Keratinocyte (primary cell): ENCODE measurements at regions not wholly inside any gene's neighbourhood (a gene's known extent, or its start where the extent isn't known, plus 50 kb on each side); places are given as distances from the start of the nearest gene placed in this dataset.

Source experiments
- DNase-seq: peaks from one replicate; pipeline ENCODE4 v3.0.0-alpha.2; 2011; ENCODE audit warnings: low read depth, missing footprints, low spot score
- FAIRE-seq: peaks from 2 replicates; lab custom pipeline; 2011; peaks lifted over from hg19 to GRCh38; lab: Jason Lieb, UNC
- H2AFZ ChIP-seq: 2 replicates; pipeline ENCODE4 v1.6.0; 2012; ENCODE audit warnings: low read length, control low read depth, inconsistent platforms; ENCODE audit not compliant: control insufficient read depth
- H3K27ac ChIP-seq: 2 replicates; pipeline ENCODE4 v1.5.1; 2011; ENCODE audit warnings: low read length; ENCODE audit not compliant: control insufficient read depth, insufficient read depth
- H3K27me3 ChIP-seq: 3 replicates; pipeline ENCODE4 v1.6.0; 2011; ENCODE audit warnings: low read length; ENCODE audit not compliant: control insufficient read depth, insufficient read depth; ENCODE audit errors: extremely low read depth
- H3K36me3 ChIP-seq, 2 experiments: 2 replicates in 1 of 2; 3 replicates in 1 of 2; pipeline ENCODE4 v1.5.1; 2011; ENCODE audit warnings: low read length in 2 of 2, mild to moderate bottlenecking in 1 of 2; ENCODE audit not compliant: control insufficient read depth in 2 of 2, insufficient read depth in 2 of 2; ENCODE audit errors: extremely low read depth in 1 of 2
- H3K4me1 ChIP-seq: 3 replicates; pipeline ENCODE4 v1.5.1; 2011; ENCODE audit warnings: low read length; ENCODE audit not compliant: control insufficient read depth, insufficient read depth; ENCODE audit errors: extremely low read depth
- H3K4me2 ChIP-seq: 3 replicates; pipeline ENCODE4 v1.6.0; 2011; ENCODE audit warnings: low read depth, low read length; ENCODE audit not compliant: control insufficient read depth, insufficient read depth; ENCODE audit errors: extremely low read depth
- H3K4me3 ChIP-seq, 3 experiments: fragments of 200-600 bp in 1 of 3; sonication (generic) in 1 of 3; 2 replicates in 2 of 3; 3 replicates in 1 of 3; pipeline ENCODE4 v1.5.1; 2011 to 2016; ENCODE audit warnings: low read length in 3 of 3, mild to moderate bottlenecking in 3 of 3, control low read depth in 2 of 3, inconsistent platforms in 1 of 3, low read depth in 1 of 3, mixed read lengths in 1 of 3, mixed run types in 1 of 3, moderate library complexity in 1 of 3; ENCODE audit not compliant: control insufficient read depth in 2 of 3, insufficient read depth in 2 of 3; ENCODE audit errors: extremely low read depth in 1 of 3
- H3K79me2 ChIP-seq: 2 replicates; pipeline ENCODE4 v1.6.0; 2012; ENCODE audit warnings: low read length; ENCODE audit not compliant: control insufficient read depth, insufficient read depth
- H3K9ac ChIP-seq: 3 replicates; pipeline ENCODE4 v1.6.0; 2011; ENCODE audit warnings: low read length; ENCODE audit not compliant: control insufficient read depth, insufficient read depth; ENCODE audit errors: extremely low read depth
- H3K9me1 ChIP-seq: 3 replicates; pipeline ENCODE4 v1.6.0; 2011; ENCODE audit warnings: low read length; ENCODE audit not compliant: control insufficient read depth, insufficient read depth; ENCODE audit errors: extremely low read depth
- H3K9me3 ChIP-seq: 2 replicates; pipeline ENCODE4 v1.5.1; 2012; ENCODE audit warnings: low read depth, low read length; ENCODE audit not compliant: control insufficient read depth
- H4K20me1 ChIP-seq: 3 replicates; pipeline ENCODE4 v1.6.0; 2011; ENCODE audit warnings: low read length; ENCODE audit not compliant: control insufficient read depth, insufficient read depth; ENCODE audit errors: extremely low read depth
- EZH2 ChIP-seq: IDR thresholded peaks from one replicate; pipeline ENCODE4 v1.6.1; 2012; ENCODE audit warnings: inconsistent platforms, mild to moderate bottlenecking, low read length, moderate library complexity
- dilution Hi-C: fragments of 300-500 bp; cut with MboI; formaldehyde crosslinking; loops from one replicate; pipeline ENCODE4 v1.7.0; 2020; ENCODE audit warnings: low sequenced_read_pairs; ENCODE audit not compliant: extremely low pct_ligation_motif_present
- TF ChIP-seq, protein P1 (sequence below), 3 experiments: IDR thresholded peaks in 1 of 3; conservative IDR thresholded peaks in 1 of 3; optimal IDR thresholded peaks in 1 of 3; 2 replicates in 2 of 3; 3 replicates in 1 of 3; pipeline versions ENCODE3 to v1.5.1; 2011; ENCODE audit warnings: low read length in 3 of 3, mild to moderate bottlenecking in 3 of 3, moderate library complexity in 2 of 3, control low read depth in 1 of 3, inconsistent platforms in 1 of 3; ENCODE audit not compliant: insufficient read depth in 2 of 3; ENCODE audit errors: extremely low read depth in 1 of 3

DNA sequence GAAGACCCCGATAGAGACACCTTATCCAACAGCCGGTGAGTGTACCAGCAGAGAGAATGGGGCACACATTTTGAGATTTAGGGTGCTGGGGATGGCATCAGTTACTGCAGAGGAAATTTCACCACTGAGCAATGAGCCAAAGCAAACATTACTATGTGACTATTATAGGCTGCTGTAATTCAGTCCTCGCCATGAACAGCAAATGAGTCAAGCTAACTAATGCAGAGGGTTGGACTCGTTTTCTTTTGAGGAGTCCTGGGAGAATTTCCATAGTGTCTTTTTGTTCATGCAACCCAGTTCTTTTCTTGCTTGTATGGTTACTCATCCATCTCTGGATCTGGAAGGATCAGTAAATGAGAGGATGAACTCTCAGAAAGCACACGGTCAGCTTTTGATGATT is 323.8 kb downstream of the PSAT1 start:
- no peaks in the 10 kb centered on the region for H4K20me1 ChIP-seq
- no peaks in the 10 kb centered on the region for H3K79me2 ChIP-seq
- DNase-seq: no peak
- H3K36me3 ChIP-seq: no peaks in the 10 kb centered on the region
- H2AFZ ChIP-seq: no peak overlapping the region
- no peak overlapping the region for H3K4me2 ChIP-seq
- dilution Hi-C loops: no loop called here
- FAIRE-seq: no peak
- H3K9me3 ChIP-seq: no peaks in the 10 kb centered on the region
- H3K27ac ChIP-seq: no peak overlapping the region
- no peaks in the 10 kb centered on the region for H3K27me3 ChIP-seq
- no peak for TF ChIP-seq EZH2
- TF ChIP-seq, protein P1, sequence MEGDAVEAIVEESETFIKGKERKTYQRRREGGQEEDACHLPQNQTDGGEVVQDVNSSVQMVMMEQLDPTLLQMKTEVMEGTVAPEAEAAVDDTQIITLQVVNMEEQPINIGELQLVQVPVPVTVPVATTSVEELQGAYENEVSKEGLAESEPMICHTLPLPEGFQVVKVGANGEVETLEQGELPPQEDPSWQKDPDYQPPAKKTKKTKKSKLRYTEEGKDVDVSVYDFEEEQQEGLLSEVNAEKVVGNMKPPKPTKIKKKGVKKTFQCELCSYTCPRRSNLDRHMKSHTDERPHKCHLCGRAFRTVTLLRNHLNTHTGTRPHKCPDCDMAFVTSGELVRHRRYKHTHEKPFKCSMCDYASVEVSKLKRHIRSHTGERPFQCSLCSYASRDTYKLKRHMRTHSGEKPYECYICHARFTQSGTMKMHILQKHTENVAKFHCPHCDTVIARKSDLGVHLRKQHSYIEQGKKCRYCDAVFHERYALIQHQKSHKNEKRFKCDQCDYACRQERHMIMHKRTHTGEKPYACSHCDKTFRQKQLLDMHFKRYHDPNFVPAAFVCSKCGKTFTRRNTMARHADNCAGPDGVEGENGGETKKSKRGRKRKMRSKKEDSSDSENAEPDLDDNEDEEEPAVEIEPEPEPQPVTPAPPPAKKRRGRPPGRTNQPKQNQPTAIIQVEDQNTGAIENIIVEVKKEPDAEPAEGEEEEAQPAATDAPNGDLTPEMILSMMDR (optimal IDR thresholded peaks at IDR 0.05 in 1 of 3, IDR thresholded peaks at IDR 0.05 in 1 of 3, conservative IDR thresholded peaks at IDR 0.05 in 1 of 3; ENCODE audit: extremely low read depth in 1 of 3, insufficient read depth in 2 of 3, low read length in 3 of 3): no peak
- H3K9ac ChIP-seq: no peak overlapping the region
- H3K4me1 ChIP-seq: no peaks in the 10 kb centered on the region
- no peak overlapping the region for H3K4me3 ChIP-seq
- H3K9me1 ChIP-seq: no peaks in the 10 kb centered on the region

DNA sequence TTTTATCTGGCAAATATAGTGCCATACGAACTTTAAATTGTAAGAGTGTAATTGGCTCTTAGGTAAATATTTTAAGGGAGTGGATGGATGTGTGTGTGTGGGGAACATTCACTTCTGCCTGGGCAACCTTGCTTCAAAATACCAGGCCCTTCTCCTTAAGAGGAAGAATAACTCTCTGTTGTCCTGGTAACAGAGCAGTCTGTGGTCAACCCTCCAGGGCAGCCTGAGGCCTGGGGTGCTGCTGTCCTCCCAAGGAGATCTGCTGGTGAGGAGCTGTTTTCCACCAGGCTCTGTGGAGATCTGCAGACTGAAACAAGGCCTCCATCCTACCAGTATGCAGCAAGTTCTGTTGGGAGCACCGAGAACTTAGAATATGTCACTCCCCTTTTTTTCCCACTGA is 325.2 kb downstream of the PSAT1 start:
- DNase-seq: no peak
- Histone ChIP-seq H3K4me2 (no peak overlapping the region), H3K4me1 (no peaks in the 10 kb centered on the region), H3K79me2 (no peaks in the 10 kb centered on the region), H3K9me3 (no peaks in the 10 kb centered on the region), H3K9ac (no peak overlapping the region), H3K36me3 (no peaks in the 10 kb centered on the region), H4K20me1 (no peaks in the 10 kb centered on the region), H3K9me1 (no peaks in the 10 kb centered on the region), H3K4me3 (no peak overlapping the region), H3K27me3 (no peaks in the 10 kb centered on the region), H2AFZ (no peak overlapping the region), H3K27ac (no peak overlapping the region)
- dilution Hi-C loops: no loop called here
- no peak for FAIRE-seq
- TF ChIP-seq, protein P1 (optimal IDR thresholded peaks at IDR 0.05 in 1 of 3, IDR thresholded peaks at IDR 0.05 in 1 of 3, conservative IDR thresholded peaks at IDR 0.05 in 1 of 3; ENCODE audit: extremely low read depth in 1 of 3, insufficient read depth in 2 of 3, low read length in 3 of 3): no peak
- TF ChIP-seq EZH2: no peak
